Rectal smooth muscle tissue (tissue), 1 donor: ENCODE measurements at regions not wholly inside any gene's neighbourhood (a gene's known extent, or its start where the extent isn't known, plus 50 kb on each side); places are given as distances from the start of the nearest gene placed in this dataset.

ENCODE experiments used
- H3K27ac ChIP-seq: one replicate; pipeline ENCODE4 v1.7.0; 2013; ENCODE audit warnings: low read depth, low read length, inconsistent platforms
- H3K27me3 ChIP-seq: one replicate; pipeline ENCODE4 v1.7.0; 2013; ENCODE audit warnings: low read length; ENCODE audit not compliant: control insufficient read depth, insufficient read depth
- H3K36me3 ChIP-seq: one replicate; pipeline ENCODE4 v1.7.0; 2013; ENCODE audit warnings: low read length; ENCODE audit not compliant: control insufficient read depth, insufficient read depth
- H3K4me1 ChIP-seq: one replicate; pipeline ENCODE4 v1.7.0; 2013; ENCODE audit warnings: low read length; ENCODE audit not compliant: control insufficient read depth, insufficient read depth
- H3K4me3 ChIP-seq: one replicate; pipeline ENCODE4 v1.7.0; 2013; ENCODE audit warnings: low read length
- H3K9ac ChIP-seq: one replicate; pipeline ENCODE4 v1.7.0; 2013; ENCODE audit warnings: low read length

- H3K27ac ChIP-seq, result no peak overlapping the region
These were observed 79.1 kb upstream of the ABI3BP start for GRCh38 chr3:101072300-101072699.

DNA sequence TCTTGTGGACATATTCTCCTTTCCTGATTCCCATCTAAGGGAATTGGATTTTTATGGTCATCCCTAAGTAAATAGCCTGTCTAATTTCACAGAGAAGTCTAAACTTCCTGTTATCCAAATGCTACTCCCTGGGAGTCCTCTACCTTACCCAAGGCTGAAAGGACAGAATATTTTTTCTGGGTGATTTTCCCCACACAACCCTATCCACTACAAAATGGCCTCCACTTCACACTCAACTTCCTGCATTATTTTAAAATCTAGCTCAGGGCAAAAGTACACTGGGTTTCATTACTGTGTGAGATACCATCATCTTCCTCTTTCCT lies 77.5 kb upstream of the ABI3BP start:
- H3K27ac ChIP-seq, result no peak overlapping the region

More at GRCh38 chr3:101072300-101072699, 79.1 kb upstream of the ABI3BP start:
- H3K36me3 ChIP-seq, result no peaks in the 10 kb centered on the region
- no peak overlapping the region for H3K9ac ChIP-seq
- H3K27me3 ChIP-seq, result no peaks in the 10 kb centered on the region
- H3K4me1 ChIP-seq, result peaks cover 2% of the 10 kb centered on the region
- H3K4me3 ChIP-seq, result no peak overlapping the region

GRCh38 chr3:101069901-101070798 lies 76.9 kb upstream of the ABI3BP start:
- Histone ChIP-seq H3K36me3 (no peaks in the 10 kb centered on the region), H3K27me3 (no peaks in the 10 kb centered on the region), H3K4me1 (peaks cover 9% of the 10 kb centered on the region), H3K9ac (no peak overlapping the region), H3K27ac (no peak overlapping the region), H3K4me3 (peak overlapping the region; percentile 16)

More for the DNA sequence above, 77.5 kb upstream of the ABI3BP start:
- H3K4me3 ChIP-seq, result no peak overlapping the region
- H3K9ac ChIP-seq, result no peak overlapping the region
- no peaks in the 10 kb centered on the region for H3K27me3 ChIP-seq
- peaks cover 7% of the 10 kb centered on the region for H3K4me1 ChIP-seq
- no peaks in the 10 kb centered on the region for H3K36me3 ChIP-seq

GRCh38 chr3:101068876-101069606 lies 75.8 kb upstream of the ABI3BP start:
- Histone ChIP-seq H3K9ac (no peak overlapping the region), H3K27me3 (no peaks in the 10 kb centered on the region), H3K27ac (no peak overlapping the region), H3K36me3 (no peaks in the 10 kb centered on the region), H3K4me1 (peaks cover 9% of the 10 kb centered on the region), H3K4me3 (no peak overlapping the region)

DNA sequence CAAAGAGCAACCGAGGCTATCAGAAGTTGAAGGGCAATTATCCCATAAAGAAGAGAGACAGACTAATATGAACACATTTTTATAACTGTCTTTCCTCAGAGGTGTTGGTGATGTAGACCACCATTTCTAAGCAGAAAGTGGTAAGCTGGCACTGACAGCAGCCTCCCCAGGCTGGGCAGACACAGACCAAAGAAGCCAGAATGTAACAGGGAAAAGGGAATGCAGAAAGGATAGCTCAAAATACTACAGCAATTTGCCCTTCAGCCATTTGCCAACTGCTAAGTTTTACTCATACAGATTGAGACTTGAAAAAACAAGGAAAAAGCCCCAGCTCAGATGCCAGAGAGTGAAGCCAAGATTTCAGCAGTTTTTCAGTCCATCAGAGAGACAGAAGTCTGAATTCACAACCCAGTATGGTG lies 73.5 kb upstream of the ABI3BP start:
- Histone ChIP-seq H3K4me1 (peaks cover 9% of the 10 kb centered on the region), H3K27me3 (no peaks in the 10 kb centered on the region), H3K27ac (no peak overlapping the region), H3K4me3 (no peak overlapping the region), H3K36me3 (no peaks in the 10 kb centered on the region), H3K9ac (no peak overlapping the region)

GRCh38 chr3:101065962-101066361 lies 72.7 kb upstream of the ABI3BP start:
- H3K36me3 ChIP-seq, result no peaks in the 10 kb centered on the region
- peaks cover 9% of the 10 kb centered on the region for H3K4me1 ChIP-seq
- no peak overlapping the region for H3K27ac ChIP-seq
- no peak overlapping the region for H3K9ac ChIP-seq
- H3K27me3 ChIP-seq, result no peaks in the 10 kb centered on the region
- no peak overlapping the region for H3K4me3 ChIP-seq

DNA sequence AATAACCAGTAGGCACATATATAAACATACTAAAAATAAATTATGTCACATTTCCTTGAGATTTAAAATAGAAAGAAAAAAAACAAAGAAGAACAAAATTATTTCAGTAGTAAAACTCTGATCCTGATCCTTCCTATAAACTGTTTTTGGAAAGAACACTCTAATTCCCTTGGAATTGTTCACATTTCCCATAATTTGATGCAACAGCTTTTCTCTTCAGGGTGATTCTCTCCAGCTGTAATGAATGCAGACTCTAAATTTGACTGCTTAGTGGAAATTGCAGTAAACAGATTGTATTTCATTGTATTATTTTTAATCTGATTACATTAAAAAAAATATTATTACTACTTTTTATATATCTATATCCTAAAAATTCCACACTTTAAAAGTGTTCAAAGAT lies 70.2 kb upstream of the ABI3BP start:
- H3K36me3 ChIP-seq, result no peaks in the 10 kb centered on the region
- no peak overlapping the region for H3K27ac ChIP-seq
- H3K4me3 ChIP-seq, result no peak overlapping the region
- H3K27me3 ChIP-seq, result no peaks in the 10 kb centered on the region
- H3K9ac ChIP-seq, result no peak overlapping the region
- H3K4me1 ChIP-seq, result peaks cover 7% of the 10 kb centered on the region

DNA sequence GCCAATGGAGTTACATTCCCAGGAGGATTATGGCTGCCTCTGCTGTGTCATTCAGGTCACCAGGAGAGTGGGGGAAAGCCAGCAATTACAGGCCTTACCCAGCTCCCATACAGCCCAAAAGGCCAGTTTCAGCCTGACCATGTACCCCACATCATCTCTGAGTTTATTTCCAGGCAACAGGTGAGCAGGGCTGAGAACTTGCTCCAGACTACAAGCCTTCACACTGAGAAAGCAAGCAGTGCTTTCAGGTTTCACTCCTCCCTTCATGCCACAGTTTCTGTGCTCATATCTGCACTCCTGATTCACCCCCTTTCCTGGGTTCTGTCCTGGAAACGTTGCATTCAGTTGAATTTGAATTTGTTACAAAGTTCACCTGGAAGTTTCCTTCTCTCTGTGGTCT lies 68.1 kb upstream of the ABI3BP start:
- Histone ChIP-seq H3K4me1 (peaks cover 4% of the 10 kb centered on the region), H3K9ac (no peak overlapping the region), H3K27ac (no peak overlapping the region), H3K4me3 (no peak overlapping the region), H3K36me3 (no peaks in the 10 kb centered on the region), H3K27me3 (no peaks in the 10 kb centered on the region)

DNA sequence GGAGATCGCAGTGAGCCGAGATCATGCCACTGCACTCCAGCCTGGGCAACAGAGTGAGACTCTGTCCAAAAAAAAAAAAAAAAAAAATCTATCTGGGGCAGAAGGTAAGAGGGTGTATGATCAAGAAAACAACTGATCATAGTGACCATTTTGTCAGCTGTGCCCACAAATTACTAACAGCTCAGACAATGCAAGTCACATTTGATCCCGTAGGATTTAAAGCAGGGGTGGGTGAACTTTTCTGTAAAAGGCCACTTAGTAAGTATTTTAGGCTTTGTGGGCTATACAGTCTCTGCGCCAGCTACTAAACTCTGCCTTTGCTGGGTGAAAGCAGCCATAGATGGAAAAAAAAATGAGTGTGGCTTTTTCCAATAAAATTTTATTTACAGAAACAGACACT lies 57.6 kb upstream of the ABI3BP start:
- Histone ChIP-seq H3K4me3 (no peak overlapping the region), H3K27me3 (no peaks in the 10 kb centered on the region), H3K9ac (no peak overlapping the region), H3K36me3 (no peaks in the 10 kb centered on the region), H3K27ac (no peak overlapping the region), H3K4me1 (no peaks in the 10 kb centered on the region)

GRCh38 chr3:101050046-101050445 lies 56.8 kb upstream of the ABI3BP start:
- no peaks in the 10 kb centered on the region for H3K27me3 ChIP-seq
- no peak overlapping the region for H3K4me3 ChIP-seq
- no peaks in the 10 kb centered on the region for H3K36me3 ChIP-seq
- no peak overlapping the region for H3K9ac ChIP-seq
- no peaks in the 10 kb centered on the region for H3K4me1 ChIP-seq
- no peak overlapping the region for H3K27ac ChIP-seq

- no peak overlapping the region for H3K4me3 ChIP-seq
- H3K27me3 ChIP-seq, result no peaks in the 10 kb centered on the region
- no peaks in the 10 kb centered on the region for H3K4me1 ChIP-seq
- no peak overlapping the region for H3K27ac ChIP-seq
- H3K9ac ChIP-seq, result no peak overlapping the region
- no peaks in the 10 kb centered on the region for H3K36me3 ChIP-seq
These were observed 56.3 kb upstream of the ABI3BP start for GRCh38 chr3:101049532-101049931.

- no peaks in the 10 kb centered on the region for H3K27me3 ChIP-seq
- H3K4me1 ChIP-seq, result no peaks in the 10 kb centered on the region
- no peaks in the 10 kb centered on the region for H3K36me3 ChIP-seq
- no peak overlapping the region for H3K4me3 ChIP-seq
- H3K9ac ChIP-seq, result no peak overlapping the region
- no peak overlapping the region for H3K27ac ChIP-seq
These were observed 50.5 kb upstream of the ABI3BP start for GRCh38 chr3:101043687-101044078.
